Gastrocnemius medialis (tissue), 4 donors: ENCODE measurements at regions not wholly inside any gene's neighbourhood (a gene's known extent, or its start where the extent isn't known, plus 50 kb on each side); places are given as distances from the start of the nearest gene placed in this dataset.

Source experiments
- CTCF ChIP-seq, 5 experiments: fragments of 450-650 bp in 3 of 5; fragments of 200-600 bp in 2 of 5; sonication (generic) in 2 of 5; IDR thresholded peaks in 4 of 5; conservative IDR thresholded peaks in 1 of 5; 1 replicate in 4 of 5; 2 replicates in 1 of 5; pipeline ENCODE4 v1.5.1; 2016 to 2019; ENCODE audit warnings: antibody characterized with exemption in 5 of 5, mild to moderate bottlenecking in 3 of 5, moderate library complexity in 3 of 5
- POLR2A ChIP-seq, 2 donors: fragments of 450-650 bp; IDR thresholded peaks; one replicate each; pipeline ENCODE4 v1.6.1; 2017; ENCODE audit warnings: antibody characterized with exemption in 2 of 2, mild to moderate bottlenecking in 2 of 2, moderate library complexity in 2 of 2

DNA sequence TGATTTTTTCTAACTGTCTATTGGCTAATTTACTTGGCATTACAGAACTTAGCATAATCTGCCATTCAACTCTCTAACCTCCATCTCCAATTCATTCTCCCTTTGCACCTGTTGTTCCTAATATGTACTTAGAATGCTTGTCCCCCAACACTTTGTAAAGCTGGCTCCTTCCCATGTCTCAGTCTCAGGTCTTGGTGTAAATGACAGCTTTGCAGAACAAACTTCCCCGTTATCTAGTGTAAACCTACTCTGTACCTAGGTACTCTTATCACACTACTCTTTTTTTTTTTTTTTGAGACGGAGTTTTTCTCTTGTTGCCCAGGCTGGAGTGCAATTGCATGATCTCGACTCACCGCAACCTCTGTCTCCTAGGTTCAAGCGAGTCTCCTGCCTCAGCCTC, 77.2 kb upstream of the CTNNA1 start:
- TF ChIP-seq CTCF (IDR thresholded peaks at IDR 0.05 in 4 of 5, conservative IDR thresholded peaks at IDR 0.05 in 1 of 5) (no peak), POLR2A (IDR thresholded peaks at IDR 0.05) (no peak)
